NCI-H446 treated with DMSO at 0.1 percent for 48 hours (cell line): ENCODE measurements at regions not wholly inside any gene's neighbourhood (a gene's known extent, or its start where the extent isn't known, plus 50 kb on each side); places are given as distances from the start of the nearest gene placed in this dataset.
"Not testable (repeated sequence)": the region's sequence is repeated elsewhere in the genome, so short reads cannot be mapped to it uniquely, and the experiment has no call there.

Source experiments
- DNase-seq: peaks from one replicate; lab custom pipeline; 2025; lab: John Stamatoyannopoulos, UW

DNA sequence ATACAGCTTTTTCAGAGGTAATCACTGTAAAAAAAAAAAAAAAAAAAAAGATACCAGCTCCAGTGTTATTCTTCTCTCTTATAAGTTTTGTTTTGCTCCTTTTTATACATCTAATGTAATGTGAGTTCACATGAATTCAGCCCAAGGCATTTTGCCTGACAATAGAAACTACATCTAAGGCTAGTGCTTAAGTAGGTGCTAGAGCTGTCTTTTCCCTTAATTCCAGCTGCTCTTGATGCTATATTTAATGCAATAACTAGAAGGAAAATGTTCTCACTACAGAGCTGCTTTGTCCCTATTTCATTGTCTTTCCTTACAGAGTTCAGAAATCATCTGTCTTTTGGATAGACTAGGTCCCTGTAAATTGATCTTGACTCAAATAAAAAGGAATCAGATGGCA, 150.1 kb downstream of the NAA11 start:
- no peak for DNase-seq

DNA sequence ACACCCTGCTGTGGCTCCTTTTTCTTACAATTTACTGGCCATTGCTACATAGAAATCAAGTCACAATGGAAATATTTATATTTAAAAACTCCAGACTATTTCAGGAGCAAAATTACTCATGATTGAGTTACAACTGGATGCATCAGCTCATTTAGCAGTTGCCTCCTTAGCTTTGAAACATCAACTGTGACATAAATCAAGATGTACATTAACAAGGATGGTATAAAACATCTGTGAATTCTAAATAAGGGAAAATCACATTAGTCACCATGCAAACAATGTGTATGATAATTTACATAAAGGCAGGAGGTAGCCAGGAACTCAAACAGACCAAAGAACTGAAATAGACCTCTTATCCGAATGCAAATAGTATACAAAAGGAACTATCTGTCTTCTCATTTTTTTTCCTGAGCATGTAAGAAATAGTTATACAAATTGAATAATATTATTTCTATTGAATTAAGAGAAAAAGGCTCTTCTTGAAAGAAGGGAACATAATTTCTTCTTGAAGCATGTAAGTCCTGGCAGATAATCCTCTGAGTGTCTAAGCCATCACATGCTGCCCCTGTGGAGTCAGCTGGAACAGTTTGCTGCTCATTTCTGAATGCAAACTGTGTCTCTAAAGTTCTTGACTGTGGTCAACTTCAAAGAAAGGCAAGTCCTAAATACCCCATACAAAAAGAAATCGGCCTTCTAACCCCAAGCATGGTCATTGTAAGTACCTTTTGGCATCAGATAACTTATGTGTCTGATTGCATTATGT, 151.2 kb downstream of the NAA11 start:
- no peak for DNase-seq

GRCh38 chr4:79173186-79173585, 152.7 kb downstream of the NAA11 start:
- no peak for DNase-seq

GRCh38 chr4:79170077-79170476, 155.8 kb downstream of the NAA11 start:
- no peak for DNase-seq

DNA sequence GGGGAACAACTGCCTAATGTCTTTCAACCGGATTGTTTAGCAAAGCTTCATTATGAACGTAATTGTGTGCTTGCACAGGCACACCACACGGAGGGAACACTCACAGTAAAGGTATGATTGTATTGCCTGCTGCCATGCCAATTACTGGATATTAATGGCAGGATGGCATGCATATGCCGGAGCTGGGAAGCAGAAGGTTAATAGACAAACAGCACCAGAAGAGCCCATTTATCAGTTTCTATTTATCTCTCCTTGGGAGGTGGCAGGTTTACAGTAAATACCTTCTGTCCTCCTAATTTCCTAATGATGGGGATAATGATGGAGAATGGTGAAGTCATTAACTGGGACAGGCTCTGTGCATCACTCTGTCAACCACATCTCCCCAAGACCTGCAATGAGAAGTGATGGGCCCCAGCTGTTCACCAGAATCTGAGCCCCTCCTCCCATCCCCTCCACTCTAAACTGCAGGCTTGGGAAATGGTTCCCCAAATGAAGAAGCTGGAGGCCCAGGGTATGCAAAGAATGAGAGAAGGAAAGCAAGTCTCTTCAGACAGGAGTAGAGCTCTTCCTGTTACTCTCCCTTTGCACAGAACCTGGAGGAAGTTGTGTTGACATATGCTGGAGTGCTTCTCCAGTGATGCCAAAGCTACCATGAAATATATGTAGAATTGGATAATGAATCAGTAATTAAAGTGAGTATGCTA, 160.8 kb downstream of the NAA11 start:
- DNase-seq = peak; percentile 93

DNA sequence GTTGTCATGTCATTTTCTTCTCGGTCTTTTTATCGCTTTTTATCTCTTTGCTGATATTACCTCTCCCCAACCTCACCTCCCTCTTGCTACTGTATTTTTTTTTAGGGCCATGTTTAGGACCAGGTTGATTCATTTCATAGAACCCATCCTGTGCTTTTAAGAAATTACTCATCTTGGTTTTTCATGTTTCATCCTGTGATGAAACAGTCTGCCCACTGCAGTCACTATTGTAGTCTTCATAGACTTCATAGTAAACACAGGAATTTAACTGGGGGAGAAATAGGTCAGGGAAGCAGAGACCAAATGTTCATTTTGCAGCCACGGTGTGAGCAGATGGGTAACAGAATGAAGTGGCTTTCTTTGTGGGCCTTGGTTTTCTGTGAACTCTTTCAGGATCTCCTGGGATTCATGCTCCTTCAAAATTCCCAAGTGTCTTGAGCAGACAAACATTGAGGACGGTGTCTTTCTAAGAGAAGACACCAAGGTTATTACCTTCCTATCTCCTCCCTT, 161.8 kb downstream of the NAA11 start:
- no peak for DNase-seq

- no peak for DNase-seq
Observed at GRCh38 chr4:79160962-79161361, 164.9 kb downstream of the NAA11 start.

DNA sequence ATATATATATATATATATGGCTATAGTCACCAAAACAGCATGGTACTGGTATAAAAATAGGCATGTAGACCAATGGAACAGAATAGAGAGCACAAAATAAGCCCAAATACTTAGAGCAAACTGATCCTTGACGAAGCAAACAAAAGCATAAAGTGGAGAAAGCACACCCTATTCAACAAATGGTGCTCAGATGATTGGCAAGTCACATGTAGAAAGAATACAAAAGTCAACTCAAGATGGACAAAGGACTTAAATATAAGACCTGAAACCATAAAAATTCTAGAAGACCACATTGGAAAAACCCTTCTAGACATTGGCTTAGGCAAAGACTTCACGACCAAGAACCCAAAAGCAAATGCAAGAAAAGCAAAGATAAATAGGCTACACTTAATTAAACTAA, 167.2 kb downstream of the NAA11 start:
- not testable (repeated sequence) for DNase-seq

- no peak for DNase-seq
Observed at GRCh38 chr4:79155336-79155735, 170.5 kb downstream of the NAA11 start.

GRCh38 chr4:79150820-79151416, 174.9 kb downstream of the NAA11 start:
- no peak for DNase-seq

- no peak for DNase-seq
Observed at GRCh38 chr4:79148369-79148768, 177.5 kb downstream of the NAA11 start.

GRCh38 chr4:79147251-79147650, 178.6 kb downstream of the NAA11 start:
- no peak for DNase-seq

DNA sequence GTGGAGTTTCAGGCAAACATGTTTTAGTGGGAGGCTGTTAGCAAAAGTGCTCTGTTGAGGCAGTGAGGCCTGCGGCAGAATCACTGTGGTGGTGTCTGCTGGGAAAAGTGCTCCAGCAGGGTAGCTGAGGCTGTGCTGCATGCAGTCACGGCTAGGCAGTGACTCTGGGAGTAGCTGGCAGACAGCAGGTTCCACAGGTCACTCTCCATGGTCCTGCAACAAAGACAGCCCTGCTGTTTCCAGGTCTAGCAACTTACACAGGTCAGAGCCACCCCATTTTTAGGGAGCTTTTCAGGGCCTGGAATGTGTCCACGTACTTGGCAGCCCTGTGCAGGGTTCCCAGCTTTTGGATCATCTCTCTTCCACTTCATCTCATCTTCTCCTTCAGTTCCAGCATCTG, 184.3 kb downstream of the NAA11 start:
- no peak for DNase-seq

- DNase-seq = no peak
Observed at GRCh38 chr4:79134767-79135166, 191.1 kb downstream of the NAA11 start.

DNA sequence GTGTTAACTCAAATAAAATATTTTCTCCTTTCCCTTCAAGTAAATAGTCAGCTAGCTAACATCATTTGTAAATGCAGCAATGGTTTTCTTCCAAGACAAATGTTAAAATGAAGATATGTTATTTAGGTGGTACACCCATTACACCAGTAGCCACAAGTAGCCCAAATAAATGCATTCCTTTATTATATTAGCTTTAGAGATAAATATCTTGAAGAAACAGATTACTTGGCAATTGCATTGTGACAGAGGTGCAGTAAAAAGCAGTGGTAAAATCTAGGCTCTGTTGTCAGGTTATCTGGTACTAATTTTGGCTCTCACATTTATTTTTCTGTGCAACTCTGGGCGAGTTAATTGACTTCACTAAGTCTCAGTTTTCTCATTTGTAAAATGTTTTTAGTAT, 193.0 kb downstream of the NAA11 start:
- no peak for DNase-seq

GRCh38 chr4:79121875-79122358, 182.7 kb upstream of the PAQR3 start:
- DNase-seq = no peak

DNA sequence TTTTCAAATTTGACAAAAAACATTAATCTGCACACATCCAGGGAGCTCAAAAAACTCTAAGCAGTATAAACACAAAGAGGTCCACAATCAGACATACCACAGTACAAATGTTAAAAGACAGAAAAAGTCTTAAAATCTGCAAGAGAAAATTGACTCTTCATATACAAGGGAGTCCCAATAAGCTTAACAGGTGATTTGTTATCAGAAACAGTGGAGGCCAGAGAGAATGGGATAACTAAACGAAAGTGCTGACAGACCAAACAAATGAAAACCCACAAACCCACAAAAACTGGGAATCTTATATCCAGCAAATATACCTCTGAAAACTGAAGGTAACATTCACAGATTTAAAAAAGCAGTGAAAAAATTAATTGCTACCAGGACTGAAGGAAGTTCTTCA, 182.0 kb upstream of the PAQR3 start:
- no peak for DNase-seq

- DNase-seq = not testable (repeated sequence)
Observed at GRCh38 chr4:79117051-79117450, 177.8 kb upstream of the PAQR3 start.

DNA sequence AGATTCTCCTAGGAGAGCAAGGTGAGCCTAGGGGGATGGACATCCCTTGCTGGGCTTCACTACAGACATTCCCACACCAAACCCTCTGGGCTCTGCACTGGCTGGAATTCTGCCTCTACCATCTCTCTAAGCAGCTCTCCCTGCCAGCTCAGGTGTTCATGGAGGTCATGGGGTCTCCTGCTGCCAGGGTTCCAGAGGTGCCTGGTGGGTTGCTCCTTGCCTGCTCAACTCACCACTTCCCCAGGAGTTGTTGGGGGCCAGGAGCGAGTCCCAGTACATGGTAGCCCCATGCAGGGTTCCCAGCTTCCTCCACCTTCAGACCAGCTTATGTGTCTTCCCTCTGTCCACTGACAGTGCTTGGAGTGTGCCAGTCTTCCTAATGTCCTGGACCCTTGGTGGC, 167.8 kb upstream of the PAQR3 start:
- no peak for DNase-seq

DNA sequence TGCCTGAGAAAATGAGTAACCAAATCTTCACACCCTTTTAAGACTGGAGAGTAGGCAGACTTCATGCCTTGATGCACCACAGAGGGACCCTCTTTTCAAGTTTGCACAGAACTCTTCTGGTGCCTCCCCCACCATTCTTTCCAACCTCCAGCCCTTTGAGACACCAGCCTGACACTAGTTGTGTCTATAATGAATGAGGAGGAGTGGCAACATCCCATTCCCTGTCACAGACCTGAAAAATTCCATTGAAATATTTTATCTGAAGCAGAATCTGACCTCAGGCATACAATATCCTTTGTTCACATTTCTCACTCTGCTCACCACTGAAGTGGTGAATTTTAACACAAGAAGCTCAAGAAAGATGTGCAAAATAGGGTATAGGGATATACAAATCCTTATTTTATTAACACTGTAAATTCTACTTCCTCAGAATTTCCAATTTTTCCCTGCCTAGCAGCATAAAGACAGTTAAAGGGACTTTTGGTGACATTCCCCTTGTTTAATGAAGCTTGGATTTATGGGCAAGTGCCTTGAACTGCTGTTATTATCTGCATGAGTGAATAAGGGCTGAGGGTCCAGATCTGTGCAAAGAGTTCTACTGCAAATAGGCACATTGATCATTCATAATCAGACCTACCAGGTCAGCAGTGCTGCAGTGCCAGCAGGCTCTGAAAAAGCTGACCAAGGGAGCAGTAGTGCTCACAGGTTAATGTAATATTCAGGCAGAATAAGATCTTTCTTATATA, 149.9 kb upstream of the PAQR3 start:
- no peak for DNase-seq

DNA sequence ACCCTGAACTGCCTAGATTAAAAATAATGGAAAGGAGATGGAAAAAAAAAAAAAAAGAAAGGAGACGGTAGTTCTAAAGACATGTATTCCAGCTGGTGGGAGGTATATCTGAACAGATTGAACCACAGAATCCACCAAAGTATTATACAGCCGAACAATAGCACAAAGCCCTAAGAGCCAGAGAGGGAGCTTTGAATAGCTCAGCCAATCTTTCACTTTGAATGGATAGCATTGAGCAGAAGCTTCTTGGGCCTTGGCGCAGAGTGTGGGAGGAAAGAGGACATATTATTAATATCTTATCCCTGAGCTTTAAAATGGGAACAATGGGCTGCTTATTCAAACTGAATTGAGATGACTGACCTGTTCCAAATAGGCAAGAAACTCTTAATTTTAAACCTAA, 147.8 kb upstream of the PAQR3 start:
- no peak for DNase-seq

DNA sequence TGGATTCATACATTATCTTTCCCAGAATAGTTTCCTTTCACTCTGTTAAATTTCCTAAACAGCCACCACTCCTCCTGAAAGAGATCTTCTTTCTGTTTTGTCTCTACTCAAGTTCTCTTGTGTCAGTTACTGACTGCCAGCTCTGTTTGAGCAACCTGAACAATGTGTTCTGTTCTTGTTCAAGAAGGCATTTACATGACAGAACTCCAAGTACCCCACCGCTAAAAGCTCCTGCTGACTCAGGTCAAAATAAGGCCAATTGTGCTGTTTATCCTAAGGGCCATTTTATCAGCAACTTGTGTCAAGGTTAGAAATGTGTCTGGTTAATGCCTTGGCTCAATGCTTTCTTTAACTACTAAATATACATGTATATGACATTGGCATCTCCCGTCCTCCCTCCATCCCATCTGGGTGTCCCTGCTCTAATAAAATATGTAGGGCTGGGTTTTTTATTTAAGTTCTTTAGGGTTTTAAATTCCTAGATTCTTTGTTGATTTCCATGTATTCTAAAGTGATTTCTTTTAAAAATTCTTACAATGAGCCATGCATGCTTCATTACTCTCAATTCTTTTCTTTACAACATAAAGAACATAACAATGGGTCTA, 144.3 kb upstream of the PAQR3 start:
- DNase-seq = no peak
